NCI-H2171 treated with DMSO at 0.1 percent for 48 hours (cell line): ENCODE measurements at regions not wholly inside any gene's neighbourhood (a gene's known extent, or its start where the extent isn't known, plus 50 kb on each side); places are given as distances from the start of the nearest gene placed in this dataset.
"Not testable (repeated sequence)": the region's sequence is repeated elsewhere in the genome, so short reads cannot be mapped to it uniquely, and the experiment has no call there.

ENCODE experiments used
- DNase-seq: peaks from one replicate; lab custom pipeline; 2025; lab: John Stamatoyannopoulos, UW

DNA sequence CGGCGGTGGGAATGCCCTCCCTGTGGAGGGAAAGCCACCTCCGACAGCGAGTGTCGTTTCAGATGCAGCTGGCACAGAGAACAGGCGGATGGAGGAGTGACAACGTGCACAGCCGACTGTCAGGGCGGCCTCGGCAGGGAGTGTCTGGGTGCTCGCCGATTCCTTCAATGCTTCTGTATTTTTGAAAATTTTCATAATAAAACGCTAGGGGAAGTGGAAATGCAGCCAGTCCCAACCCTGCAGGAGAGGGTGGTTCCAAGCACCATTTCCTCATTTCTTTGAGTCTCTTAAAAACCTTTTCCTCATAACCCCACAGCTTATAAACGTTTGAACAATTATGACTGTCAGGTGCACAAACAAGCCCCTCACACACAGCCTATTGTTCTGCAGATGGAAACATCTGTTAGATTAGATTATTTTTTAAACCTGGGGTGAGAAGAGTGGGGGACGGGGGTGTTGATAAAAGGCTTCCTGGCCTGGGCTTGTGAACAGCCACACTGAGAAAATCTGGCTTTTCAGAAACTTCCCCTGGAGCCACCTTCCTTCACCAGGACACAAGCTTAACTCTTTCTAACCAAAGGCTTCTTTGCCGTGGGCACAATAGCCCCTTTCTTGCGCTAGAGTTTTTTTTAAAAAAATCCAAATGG lies 228.9 kb downstream of the ANKRD60 start:
- peak; percentile 25 for DNase-seq

DNA sequence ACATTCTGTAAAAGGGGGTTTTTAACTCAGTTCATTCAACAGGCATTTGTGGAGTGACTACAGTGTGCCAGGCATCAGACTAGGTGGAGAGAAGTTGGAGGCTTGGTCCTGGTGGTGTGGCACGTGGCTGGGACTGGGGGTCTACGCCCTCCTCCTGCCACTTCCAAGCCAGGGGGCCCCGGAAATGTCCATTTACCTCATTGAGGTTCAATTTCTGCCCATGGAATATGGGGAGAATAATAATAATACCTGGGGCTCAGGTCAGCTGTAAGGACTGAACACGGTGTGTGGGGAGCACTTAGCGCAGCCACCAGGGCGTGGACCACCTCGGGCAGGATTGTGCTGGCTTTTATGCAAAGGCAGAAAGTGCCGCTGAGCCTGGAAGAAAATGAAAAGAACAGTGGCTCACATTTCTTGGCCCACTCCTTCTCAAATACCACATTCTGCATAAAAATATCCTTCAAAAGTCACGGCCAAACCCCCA lies 229.4 kb downstream of the ANKRD60 start:
- no peak for DNase-seq

DNA sequence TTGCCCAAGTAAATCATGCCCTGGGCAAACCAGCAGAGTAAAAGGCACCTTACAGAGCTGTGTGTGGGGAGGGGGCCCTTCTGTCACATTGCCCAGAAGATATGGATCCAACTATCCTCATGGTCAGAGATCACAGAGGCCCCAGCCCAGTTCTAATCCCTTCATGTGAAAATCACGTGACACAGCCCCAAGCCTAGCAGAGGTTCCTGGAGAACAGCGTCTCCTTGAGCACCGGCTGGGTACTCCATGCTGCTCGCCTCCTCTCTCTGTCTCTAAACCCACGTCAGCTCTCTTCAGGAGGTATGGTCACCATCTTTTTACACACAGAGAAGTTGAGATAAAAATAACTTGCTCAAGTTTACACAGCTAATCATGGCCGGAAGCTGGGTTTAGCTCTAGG lies 230.2 kb downstream of the ANKRD60 start:
- DNase-seq = no peak

DNA sequence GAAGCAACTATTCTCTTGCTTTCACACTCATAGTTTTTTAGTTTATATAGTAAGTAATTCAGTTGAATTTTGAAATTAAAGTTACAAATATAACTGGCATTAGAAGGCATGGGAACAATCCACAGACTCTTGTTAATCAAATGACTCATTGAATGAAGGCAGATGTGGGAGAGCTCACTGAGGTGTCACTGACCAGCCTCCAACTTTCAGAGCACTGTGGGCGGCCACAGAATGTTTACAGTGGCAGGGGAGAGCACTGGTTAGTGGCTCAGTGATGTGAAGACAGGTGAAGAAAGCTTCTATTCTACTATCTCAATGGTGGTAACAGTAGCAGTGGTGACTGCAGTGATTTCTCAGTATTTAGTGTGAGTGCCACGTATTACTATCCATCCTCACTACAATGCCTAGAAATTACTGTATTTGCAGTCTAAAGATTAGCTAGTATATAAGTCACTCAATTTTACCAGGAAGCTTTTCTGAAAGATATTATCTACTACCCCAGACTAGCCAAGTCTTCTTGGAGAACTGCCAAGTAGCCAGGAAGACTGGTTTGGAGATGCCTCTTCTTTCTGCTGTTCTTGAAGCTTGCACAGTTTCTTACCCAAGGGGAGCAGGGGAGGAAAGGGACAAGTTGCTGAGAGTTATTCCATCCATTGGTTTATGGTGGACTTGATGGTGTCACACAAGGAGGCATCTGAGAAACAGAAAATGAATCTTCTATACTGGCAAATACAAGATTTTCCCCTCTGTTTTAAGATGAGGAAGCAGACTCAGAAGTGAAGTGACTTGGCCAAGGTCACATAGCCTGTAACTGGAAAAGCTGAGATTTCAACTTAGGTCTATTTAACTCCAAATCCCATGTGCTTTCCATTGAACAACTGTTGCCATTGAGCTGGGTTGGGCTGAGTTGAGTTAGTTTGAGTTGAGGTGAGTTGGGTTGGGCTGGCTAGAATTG lies 231.2 kb downstream of the ANKRD60 start:
- no peak for DNase-seq

DNA sequence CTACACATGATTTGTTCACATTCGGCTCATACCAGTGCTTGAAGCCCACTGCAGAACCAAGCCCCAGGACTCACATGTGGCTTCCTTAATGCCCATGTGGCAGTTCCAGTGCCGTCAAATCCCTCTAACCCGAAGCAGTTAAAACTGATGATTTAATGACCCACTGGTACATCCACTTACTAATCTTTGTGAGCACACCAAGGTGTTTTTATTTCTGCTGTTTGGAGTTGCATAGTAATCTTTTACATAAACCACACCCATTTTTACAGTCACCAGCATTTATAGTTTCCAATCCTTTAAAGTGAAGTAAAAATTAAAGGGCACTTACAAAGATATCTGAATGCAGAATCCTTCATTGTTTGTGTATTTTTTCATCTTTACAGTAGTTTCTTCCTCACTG lies 232.0 kb downstream of the ANKRD60 start:
- no peak for DNase-seq

DNA sequence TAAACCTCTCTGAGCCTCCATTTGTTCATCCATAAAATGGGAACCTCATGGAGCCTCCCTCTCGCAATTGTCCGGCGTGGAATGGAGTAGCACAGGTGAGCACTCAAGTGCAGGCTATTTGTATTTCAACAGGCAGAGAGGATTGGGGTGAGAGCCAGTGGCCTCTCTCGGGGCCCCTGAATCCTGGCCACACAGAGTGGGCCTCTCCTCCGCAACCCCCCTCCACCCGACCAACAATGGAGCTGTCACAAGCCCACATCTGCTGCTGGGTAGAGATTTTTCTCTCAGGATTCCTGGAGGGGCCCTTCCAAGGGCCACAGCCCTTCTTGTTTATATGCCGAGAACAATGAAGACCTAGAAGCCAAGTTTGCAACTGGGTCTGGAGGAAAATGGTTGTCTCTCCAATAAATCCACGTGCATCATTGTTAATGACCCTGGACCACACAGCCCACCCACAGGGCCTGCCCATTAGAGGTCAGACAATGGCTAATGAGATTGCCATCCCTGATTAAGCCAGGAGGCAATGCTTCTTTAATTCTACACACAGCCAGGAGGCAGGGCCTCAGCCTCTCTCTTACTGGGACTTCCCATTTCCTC lies 233.0 kb downstream of the ANKRD60 start:
- no peak for DNase-seq

DNA sequence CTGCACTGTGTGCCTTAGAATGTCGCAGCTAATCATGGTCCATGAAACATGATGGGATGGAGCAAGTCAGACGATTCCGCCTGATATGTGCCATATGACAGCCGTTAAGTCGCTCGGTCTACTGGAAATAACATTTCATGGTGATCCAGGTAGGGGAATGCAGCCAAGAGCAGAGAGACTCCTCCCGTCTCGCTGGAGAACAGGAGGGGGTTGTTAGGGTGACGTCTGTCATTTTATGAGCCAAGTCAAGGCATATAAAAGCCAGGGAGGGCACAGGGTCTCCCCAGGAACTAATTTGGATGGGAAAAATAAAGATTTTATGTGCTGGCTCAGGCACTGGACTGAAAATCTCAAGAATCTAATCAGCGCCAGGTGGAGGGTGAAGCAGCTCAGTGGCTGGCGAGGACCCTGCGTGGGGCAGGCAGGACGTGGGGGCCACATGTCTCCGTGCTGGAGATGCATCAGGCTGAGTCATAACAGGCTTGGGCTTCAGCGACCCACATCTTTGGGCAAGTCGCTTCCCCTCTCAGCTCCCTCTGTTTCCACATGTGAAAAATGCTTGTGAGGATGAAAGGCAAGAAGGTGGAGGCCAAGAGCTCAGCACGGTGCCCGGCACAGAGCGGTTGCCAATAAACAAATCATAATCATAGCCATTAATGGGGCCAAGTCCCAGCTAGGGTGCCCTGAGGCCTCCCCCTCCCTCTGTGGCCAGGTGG lies 234.6 kb downstream of the ANKRD60 start:
- DNase-seq = peak; percentile 89

DNA sequence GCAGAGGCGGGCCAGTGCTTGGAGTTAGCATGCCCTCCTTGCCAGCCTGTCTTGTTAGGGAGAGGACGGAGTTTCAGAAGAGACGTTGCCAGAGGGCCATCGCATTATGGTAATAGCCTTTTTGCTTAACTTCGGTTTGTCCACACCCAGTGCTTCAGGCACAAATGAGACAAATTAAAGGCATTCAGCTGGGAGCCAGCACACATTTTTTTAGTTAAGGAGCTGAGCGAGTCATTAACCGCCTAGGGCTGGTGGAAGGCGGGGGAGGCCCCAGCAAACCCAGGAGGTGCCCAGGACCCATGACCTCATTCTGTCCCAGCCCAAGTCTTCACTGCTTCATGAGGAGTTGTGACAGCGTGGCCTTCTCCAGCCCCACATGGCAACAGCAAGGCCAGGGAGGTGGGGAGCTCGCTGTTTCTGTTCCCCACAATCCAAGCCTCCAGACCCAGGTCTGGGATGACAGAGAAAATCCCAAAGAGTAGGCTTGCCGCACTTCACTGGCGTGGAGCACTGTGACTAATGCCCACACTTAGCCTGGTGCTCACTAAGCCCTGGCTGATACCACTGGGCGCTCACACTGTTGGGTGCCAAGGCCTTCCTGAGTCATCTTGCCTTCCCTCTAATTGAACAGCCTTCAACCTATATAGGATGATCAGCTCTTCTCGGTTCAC lies 237.1 kb downstream of the ANKRD60 start:
- DNase-seq = no peak

DNA sequence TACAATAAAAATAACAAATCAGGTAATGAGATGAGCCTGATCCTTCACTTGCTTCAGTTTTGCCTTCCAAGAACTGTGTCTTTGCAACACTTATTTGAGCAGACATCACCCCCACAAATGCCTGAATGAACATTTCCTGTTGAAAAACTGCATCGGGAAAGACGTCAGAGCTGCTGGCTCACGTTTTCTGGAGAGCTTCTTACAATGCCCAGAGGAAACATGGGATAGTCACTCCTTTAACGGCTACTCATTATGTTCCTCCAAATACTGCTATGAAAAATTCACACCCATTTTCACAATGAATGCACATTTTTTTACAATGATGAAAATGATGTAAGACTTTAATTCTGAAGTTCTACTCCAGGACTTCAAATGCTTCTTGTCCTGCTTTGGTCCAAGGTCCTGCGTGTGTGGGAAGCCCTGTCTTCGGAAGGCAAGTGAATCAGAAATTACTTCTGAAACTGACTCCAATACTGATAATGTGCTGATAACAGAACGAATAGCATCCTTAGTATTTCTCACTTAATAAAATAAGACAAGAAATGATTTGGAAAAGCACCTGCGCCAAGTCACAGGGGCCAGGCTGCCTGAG lies 238.0 kb downstream of the ANKRD60 start:
- DNase-seq = no peak

DNA sequence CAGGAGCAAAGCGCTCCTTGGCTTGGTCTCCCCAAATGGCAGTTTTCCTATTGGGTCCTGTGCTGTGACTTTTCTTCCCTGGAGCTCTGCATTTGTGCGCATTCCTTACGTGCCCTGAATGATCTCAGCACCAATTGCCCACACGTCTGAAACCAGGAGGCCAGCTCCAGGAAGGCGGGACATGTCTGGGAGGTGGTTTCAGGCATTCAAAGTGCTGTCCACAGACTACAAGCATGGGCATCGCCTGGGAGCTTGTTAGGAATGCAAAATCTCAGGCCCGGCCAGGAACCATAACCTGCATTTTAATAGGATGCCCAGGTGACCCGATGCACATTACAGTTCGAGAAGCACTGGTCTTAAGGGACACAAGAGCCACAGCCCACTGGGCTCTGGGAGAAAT lies 239.6 kb downstream of the ANKRD60 start:
- no peak for DNase-seq

DNA sequence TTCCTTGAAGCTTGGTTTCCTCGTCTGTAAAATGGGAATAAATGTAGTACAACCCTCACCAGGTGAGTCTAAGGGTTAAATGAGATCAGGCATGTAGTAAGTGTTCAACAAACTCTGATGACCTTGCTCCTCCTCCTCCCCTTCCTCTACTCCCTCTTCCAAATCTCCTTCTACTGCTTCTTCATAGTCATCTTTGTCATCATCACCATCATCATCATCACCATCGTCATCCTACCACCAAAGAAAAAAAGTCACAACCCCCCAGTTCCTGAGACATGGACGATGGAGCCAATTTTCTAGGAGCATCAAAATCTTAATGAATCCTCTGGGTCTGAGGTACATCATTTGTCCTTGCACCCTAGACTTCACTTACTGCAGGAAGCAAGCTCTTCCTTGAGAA lies 240.0 kb downstream of the ANKRD60 start:
- no peak for DNase-seq

DNA sequence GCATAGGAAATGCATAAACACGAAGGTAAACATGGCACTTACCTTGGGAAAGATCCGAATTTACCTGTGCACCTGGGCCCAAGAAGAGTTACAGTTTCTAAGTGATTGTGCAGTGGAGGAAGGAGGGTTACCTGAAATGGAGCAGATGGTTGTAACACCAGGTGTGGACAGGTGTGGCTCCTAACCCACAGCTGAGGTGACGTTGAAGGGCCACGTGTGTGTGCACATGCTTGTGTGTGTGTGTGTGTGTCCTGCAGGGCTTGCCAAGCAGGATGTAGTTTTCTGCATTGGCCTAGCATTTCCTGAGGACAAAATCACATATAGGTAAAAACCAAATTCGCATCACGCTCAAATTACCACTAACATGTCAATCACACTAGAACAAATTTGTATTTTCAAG lies 240.8 kb downstream of the ANKRD60 start:
- DNase-seq = peak; percentile 57

DNA sequence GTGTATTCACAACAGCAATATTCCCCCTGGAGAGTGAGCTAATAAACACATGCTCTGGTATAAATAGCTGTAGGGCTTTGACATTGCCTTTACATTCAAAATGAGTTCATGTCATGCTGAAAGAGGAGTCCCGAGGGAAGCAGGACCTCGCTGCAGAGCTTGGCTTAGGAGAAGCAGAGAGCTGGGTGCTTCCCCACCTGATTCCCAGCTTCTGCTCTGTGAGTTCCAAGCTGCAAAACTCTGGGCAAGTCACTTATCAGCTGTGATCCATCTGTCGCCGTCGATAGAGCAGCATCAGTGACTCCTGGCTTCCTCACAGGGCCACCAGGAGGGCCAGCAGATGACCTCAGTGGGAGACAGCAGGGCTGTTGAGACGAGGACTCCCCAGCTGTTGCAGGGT lies 241.8 kb downstream of the ANKRD60 start:
- DNase-seq = peak; percentile 55

DNA sequence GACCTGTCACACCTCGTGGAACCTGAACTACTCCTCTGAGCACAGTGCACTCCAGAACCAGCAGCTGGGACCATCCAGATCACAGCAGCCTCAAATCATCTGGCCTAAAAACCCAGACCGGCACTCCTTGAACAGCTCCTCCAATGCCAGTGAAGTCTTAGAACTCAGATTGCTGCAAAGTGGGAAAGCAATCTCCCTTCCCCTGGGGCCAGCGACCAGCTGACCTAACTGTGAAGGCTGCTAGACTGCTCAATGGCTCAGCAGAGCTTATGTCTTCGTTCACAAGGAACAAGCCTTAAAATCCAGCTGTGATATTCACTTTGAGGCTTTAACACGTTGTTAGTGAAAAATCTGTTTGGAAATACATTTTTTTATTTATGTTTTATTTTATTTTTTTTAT lies 243.2 kb downstream of the ANKRD60 start:
- no peak for DNase-seq

DNA sequence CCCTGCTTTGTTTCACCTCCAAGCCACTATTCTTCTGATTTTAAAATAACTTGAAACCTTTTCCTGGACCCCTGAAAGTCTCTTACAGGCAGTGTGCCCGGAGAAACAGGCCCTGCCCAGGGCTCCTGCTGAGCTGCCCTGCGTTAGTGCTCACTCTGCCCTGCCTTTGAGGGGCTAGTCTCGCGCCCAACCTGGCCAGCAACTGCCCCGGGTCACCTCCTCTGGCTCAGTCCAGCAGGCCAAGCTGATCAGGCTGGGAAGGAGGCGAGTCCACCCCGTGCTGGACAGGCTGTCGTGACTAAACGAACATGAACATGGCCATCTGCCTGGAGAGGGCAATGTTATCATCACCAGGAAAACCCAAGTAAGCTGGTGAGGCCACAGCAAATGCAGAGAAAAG lies 245.4 kb downstream of the ANKRD60 start:
- DNase-seq = no peak

DNA sequence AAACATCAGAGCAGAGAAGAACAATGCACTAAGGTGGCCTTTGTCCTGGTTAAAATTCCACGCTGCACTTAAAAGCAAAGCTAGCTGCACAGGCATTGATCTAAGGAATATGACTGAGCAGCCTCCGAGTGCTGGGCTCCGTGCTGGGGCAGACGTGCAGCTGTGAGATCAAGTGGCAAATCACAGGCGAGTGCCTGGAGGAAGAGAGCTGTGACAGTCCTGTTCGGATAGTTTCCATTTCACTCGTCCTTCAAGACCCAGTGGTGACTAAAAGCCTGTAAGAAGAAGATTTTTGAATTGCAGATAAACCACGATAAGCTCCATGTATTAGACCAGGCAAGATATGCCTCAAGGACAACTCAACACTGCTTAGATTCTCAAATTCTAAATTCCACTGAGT lies 247.9 kb downstream of the ANKRD60 start:
- DNase-seq = no peak

DNA sequence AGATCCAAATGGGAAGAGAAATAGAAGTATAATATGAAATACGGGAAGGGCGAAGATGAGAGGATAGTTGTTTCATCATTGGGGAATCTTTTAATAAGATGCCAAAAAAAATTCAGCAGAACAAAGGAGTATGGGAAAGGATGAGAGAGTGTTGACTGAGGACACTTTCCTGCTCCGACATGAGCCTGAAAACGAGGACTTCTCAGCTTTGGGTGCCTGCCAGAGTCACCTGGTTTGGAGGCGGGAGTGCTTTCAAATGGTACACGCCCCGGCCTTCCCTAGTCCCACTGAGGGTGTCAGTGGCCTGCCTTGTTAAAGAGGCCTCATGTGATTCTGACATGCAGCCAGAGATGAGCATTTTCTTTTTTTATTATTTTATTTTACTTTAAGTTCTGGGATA lies 250.9 kb downstream of the ANKRD60 start:
- DNase-seq = peak; percentile 54

DNA sequence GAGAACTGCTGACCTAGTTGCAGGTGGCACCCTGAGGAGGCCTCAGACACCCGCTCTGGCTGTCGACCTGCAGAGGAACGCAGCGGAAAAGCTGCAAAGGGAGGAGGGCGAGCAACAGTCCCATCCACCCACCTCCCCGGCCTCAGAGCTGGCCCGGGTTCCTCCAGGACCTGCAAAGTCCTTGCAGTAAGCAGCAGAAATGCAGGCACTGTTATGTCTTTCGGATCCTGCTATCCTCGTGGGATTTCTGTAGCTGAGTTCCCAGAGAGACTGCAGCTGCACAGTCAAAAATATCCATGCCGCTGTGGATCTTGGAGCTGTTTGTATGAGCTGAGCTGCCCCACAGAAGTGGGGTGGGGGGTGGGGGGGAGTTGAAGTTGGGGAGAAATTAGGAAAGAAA lies 251.3 kb downstream of the ANKRD60 start:
- DNase-seq = peak; percentile 37

DNA sequence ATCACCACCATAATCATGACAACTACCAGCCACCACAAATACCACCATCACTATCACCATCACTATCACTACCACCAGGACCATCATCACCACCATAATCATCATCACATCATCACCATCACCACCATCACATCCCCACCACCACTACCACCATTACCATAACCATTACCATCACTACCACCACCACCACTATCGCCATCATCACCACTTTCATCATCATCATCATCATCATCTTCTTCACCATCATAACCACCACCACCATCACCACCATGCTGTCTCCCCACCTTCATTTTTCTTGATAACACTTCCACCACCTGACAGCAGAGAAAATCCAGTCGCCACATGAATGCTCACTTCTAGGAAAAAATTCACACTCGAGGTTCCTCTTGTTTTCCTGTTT lies 253.6 kb downstream of the ANKRD60 start:
- DNase-seq = no peak

DNA sequence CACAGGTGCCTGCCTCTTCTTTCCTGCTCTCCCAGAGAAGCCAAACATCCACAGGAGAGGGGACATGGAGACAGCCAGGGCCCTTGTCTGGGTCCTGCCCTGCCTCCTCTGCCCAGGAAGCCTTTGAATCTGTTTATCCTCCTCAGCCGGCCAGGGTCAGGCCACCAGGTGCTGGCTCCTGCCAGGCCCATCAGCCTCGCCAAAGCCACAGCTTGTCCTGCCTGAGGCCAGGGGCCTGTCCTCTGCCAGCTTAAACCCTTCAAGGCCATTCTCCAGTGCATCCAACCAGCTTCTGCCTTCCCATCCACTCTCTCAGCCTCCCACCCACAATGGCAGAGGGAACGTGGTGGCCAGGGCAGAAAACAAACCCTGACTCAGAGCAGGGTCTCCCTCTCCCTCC lies 254.6 kb downstream of the ANKRD60 start:
- no peak for DNase-seq

DNA sequence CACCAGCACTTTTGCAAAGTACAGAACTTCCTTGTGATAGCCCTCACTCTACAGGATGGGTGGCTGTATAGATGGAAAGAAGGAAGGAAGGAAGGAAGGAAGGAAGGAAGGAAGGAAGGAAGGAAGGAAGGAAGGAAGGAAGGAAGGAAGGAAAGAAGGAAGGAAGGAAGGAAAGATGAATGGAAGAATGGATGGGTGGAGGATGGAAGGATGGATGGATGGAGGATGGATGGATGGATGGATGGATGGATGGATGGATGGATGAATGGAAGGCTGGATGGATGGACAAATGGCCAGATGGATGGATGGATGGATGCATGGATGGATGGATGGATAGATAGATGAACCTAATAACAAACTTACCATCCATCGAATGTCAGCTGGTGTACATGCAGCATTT lies 256.9 kb downstream of the ANKRD60 start:
- DNase-seq = not testable (repeated sequence)
